Upper lobe of right lung (tissue), 1 donor: ENCODE measurements at regions not wholly inside any gene's neighbourhood (a gene's known extent, or its start where the extent isn't known, plus 50 kb on each side); places are given as distances from the start of the nearest gene placed in this dataset.
A peak's percentile ranks its signal among the peaks of the same experiment; 100 is the strongest.

Experiments used
- ATAC-seq: fragments of 200-7000 bp; cut with Tn5 transposase; one replicate; pipeline ENCODE4 v1.9.1; 2020; ENCODE audit warnings: mild to moderate bottlenecking, moderate library complexity
- DNase-seq: peaks from one replicate; pipeline ENCODE4 v3.0.0-alpha.2; 2020
- H3K27ac ChIP-seq: fragments of 200-600 bp; one replicate; pipeline ENCODE4 v1.8.0; 2022
- H3K27me3 ChIP-seq: fragments of 200-600 bp; one replicate; pipeline ENCODE4 v1.8.0; 2022; ENCODE audit warnings: mild to moderate bottlenecking
- H3K36me3 ChIP-seq: fragments of 200-600 bp; one replicate; pipeline ENCODE4 v1.8.0; 2022
- H3K4me1 ChIP-seq: fragments of 200-600 bp; one replicate; pipeline ENCODE4 v1.8.0; 2022
- H3K4me3 ChIP-seq: fragments of 200-600 bp; one replicate; pipeline ENCODE4 v1.8.0; 2022; ENCODE audit warnings: mild to moderate bottlenecking
- H3K9me3 ChIP-seq: fragments of 200-600 bp; one replicate; pipeline ENCODE4 v1.8.0; 2022
- CTCF ChIP-seq: fragments of 200-600 bp; IDR thresholded peaks from one replicate; pipeline ENCODE4 v1.8.0; 2022; ENCODE audit warnings: antibody characterized with exemption
- intact Hi-C: fragments of 100-400 bp; cut with DNase I; formaldehyde crosslinking; loops from one replicate; pipeline ENCODE4 v1.11.0; 2022
- donor health status: DM: no; HTN: yes; CAD: no; lungs with severe emphysema.

GRCh38 chr7:67406976-67407375, 410.3 kb downstream of the TYW1 start:
- no peaks in the 10 kb centered on the region for H3K27me3 ChIP-seq
- H3K4me3 ChIP-seq: no peak overlapping the region
- DNase-seq (no peak), ATAC-seq (no peak)
- H3K36me3 ChIP-seq: no peaks in the 10 kb centered on the region
- no peaks in the 10 kb centered on the region for H3K4me1 ChIP-seq
- no peak overlapping the region for H3K27ac ChIP-seq
- no peak for TF ChIP-seq CTCF
- intact Hi-C loops: no loop called here
- H3K9me3 ChIP-seq: no peaks in the 10 kb centered on the region

- intact Hi-C loops: no loop called here
- TF ChIP-seq CTCF: no peak
- H3K9me3 ChIP-seq: no peaks in the 10 kb centered on the region
- no peaks in the 10 kb centered on the region for H3K27me3 ChIP-seq
- H3K4me3 ChIP-seq: no peak overlapping the region
- ATAC-seq (no peak), DNase-seq (no peak)
- no peaks in the 10 kb centered on the region for H3K36me3 ChIP-seq
- H3K4me1 ChIP-seq: no peaks in the 10 kb centered on the region
- H3K27ac ChIP-seq: no peak overlapping the region
Observed at GRCh38 chr7:67407392-67408071, 410.9 kb downstream of the TYW1 start.

- TF ChIP-seq CTCF: no peak
- Histone ChIP-seq H3K4me1 (no peaks in the 10 kb centered on the region), H3K4me3 (no peak overlapping the region), H3K27me3 (no peaks in the 10 kb centered on the region), H3K9me3 (no peaks in the 10 kb centered on the region), H3K36me3 (no peaks in the 10 kb centered on the region), H3K27ac (no peak overlapping the region)
- DNase-seq (no peak), ATAC-seq (no peak)
- intact Hi-C loops: no loop called here
Observed at GRCh38 chr7:67408109-67408508, 411.5 kb downstream of the TYW1 start.

GRCh38 chr7:67413670-67414069, 417.0 kb downstream of the TYW1 start:
- Histone ChIP-seq H3K9me3 (no peaks in the 10 kb centered on the region), H3K4me3 (no peak overlapping the region), H3K27me3 (no peaks in the 10 kb centered on the region), H3K36me3 (no peaks in the 10 kb centered on the region), H3K4me1 (no peaks in the 10 kb centered on the region), H3K27ac (no peak overlapping the region)
- DNase-seq: no peak
- TF ChIP-seq CTCF: no peak
- intact Hi-C loops: no loop called here
- ATAC-seq: peak; percentile 37

- H3K4me1 ChIP-seq: no peaks in the 10 kb centered on the region
- no peak for ATAC-seq
- no peaks in the 10 kb centered on the region for H3K9me3 ChIP-seq
- H3K27me3 ChIP-seq: no peaks in the 10 kb centered on the region
- H3K36me3 ChIP-seq: no peaks in the 10 kb centered on the region
- H3K4me3 ChIP-seq: no peak overlapping the region
- intact Hi-C loops: no loop called here
- TF ChIP-seq CTCF: no peak
- no peak overlapping the region for H3K27ac ChIP-seq
- no peak for DNase-seq
Observed at GRCh38 chr7:67414858-67415257, 418.2 kb downstream of the TYW1 start.

GRCh38 chr7:67422601-67423000, 426.0 kb downstream of the TYW1 start:
- intact Hi-C loops: no loop called here
- no peak for ATAC-seq

More at GRCh38 chr7:67422601-67423000, 426.0 kb downstream of the TYW1 start:
- Histone ChIP-seq H3K9me3 (no peaks in the 10 kb centered on the region), H3K27ac (no peak overlapping the region), H3K4me1 (no peaks in the 10 kb centered on the region), H3K36me3 (no peaks in the 10 kb centered on the region), H3K27me3 (no peaks in the 10 kb centered on the region), H3K4me3 (no peak overlapping the region)
- no peak for TF ChIP-seq CTCF
- no peak for DNase-seq
